B cell (primary cell): ENCODE measurements at regions not wholly inside any gene's neighbourhood (a gene's known extent, or its start where the extent isn't known, plus 50 kb on each side); places are given as distances from the start of the nearest gene placed in this dataset.

Source experiments
- ATAC-seq: fragments of 200-7000 bp; cut with Tn5 transposase; one replicate; pipeline ENCODE4 v1.10.0; 2021; ENCODE audit warnings: low read depth, mild to moderate bottlenecking, moderate number of reproducible peaks, moderate library complexity
- CTCF ChIA-PET: fragments of 350-600 bp; sonication (Branson Sonifier 250); formaldehyde crosslinking; loops from one replicate; lab custom pipeline; 2021; ENCODE audit warnings: antibody characterized with exemption, inconsistent platforms; lab: Charles Lee
- POLR2A ChIA-PET: fragments of 350-600 bp; sonication (Branson Sonifier 250); formaldehyde crosslinking; loops from one replicate; lab custom pipeline; 2021; ENCODE audit warnings: antibody characterized with exemption; lab: Charles Lee
- DNase-seq: peaks from one replicate; pipeline ENCODE4 v3.0.0; 2013
- H2AFZ ChIP-seq: 2 replicates; pipeline ENCODE4 v1.6.1; 2012; ENCODE audit warnings: mild to moderate bottlenecking, low read depth, low read length; ENCODE audit not compliant: insufficient read depth, poor library complexity, severe bottlenecking
- H3K27ac ChIP-seq, 2 donors: 1 replicate in 1 of 2; 2 replicates in 1 of 2; pipeline ENCODE4 v1.5.1; 2012 to 2013; ENCODE audit warnings: low read length in 2 of 2, mild to moderate bottlenecking in 2 of 2, moderate library complexity in 1 of 2
- H3K27me3 ChIP-seq, 4 experiments: fragments of 200-600 bp in 1 of 4; sonication (generic) in 1 of 4; replicated peaks in 1 of 4; 1 replicate in 2 of 4; 2 replicates in 2 of 4; pipeline versions ENCODE4 v1.6.1 to v1.7.0; 2013 to 2016; ENCODE audit warnings: low read length in 3 of 4, mild to moderate bottlenecking in 2 of 4, mixed read lengths in 1 of 4, moderate library complexity in 1 of 4; ENCODE audit not compliant: insufficient read depth in 4 of 4, control insufficient read depth in 3 of 4; ENCODE audit errors: control extremely low read depth in 1 of 4
- H3K36me3 ChIP-seq, 2 experiments: replicated peaks in 1 of 2; 1 replicate in 1 of 2; 2 replicates in 1 of 2; pipeline versions ENCODE4 v1.6.1 to v1.7.1; 2013; ENCODE audit warnings: low read length in 1 of 2; ENCODE audit not compliant: insufficient read depth in 2 of 2, control insufficient read depth in 1 of 2; ENCODE audit errors: control extremely low read depth in 1 of 2, extremely low read depth in 1 of 2
- H3K4me1 ChIP-seq, 2 donors: fragments of 200-600 bp in 1 of 2; sonication (generic) in 1 of 2; 1 replicate in 1 of 2; 2 replicates in 1 of 2; pipeline versions ENCODE4 v1.5.1 to v1.6.1; 2013 to 2017; ENCODE audit warnings: low read length in 2 of 2; ENCODE audit not compliant: control insufficient read depth in 2 of 2, insufficient read depth in 2 of 2
- H3K4me2 ChIP-seq: replicated peaks from 2 replicates; pipeline ENCODE3; 2012; ENCODE audit warnings: mild to moderate bottlenecking, low read depth, low read length; ENCODE audit not compliant: poor library complexity, severe bottlenecking
- H3K4me3 ChIP-seq, 5 experiments: fragments of 200-600 bp in 1 of 5; sonication (generic) in 1 of 5; 1 replicate in 3 of 5; 2 replicates in 2 of 5; pipeline versions ENCODE4 v1.5.1 to v1.7.0; 2011 to 2016; ENCODE audit warnings: low read length in 4 of 5, mild to moderate bottlenecking in 4 of 5, low read depth in 2 of 5, control low read depth in 1 of 5, moderate library complexity in 1 of 5; ENCODE audit not compliant: insufficient read depth in 1 of 5; ENCODE audit errors: control extremely low read depth in 1 of 5, extremely low read depth in 1 of 5
- H3K79me2 ChIP-seq: fragments of 200-600 bp; sonication (generic); one replicate; pipeline ENCODE4 v1.6.0; 2016; ENCODE audit warnings: low read length; ENCODE audit not compliant: control insufficient read depth, insufficient read depth
- H3K9ac ChIP-seq: fragments of 200-600 bp; sonication (generic); 2 replicates; pipeline ENCODE4 v1.6.1; 2017; ENCODE audit warnings: mild to moderate bottlenecking, low read length, moderate library complexity
- H3K9me3 ChIP-seq, 3 donors: one replicate each; pipeline versions ENCODE4 v1.6.1 to v1.7.1; 2013; ENCODE audit warnings: low read length in 2 of 3; ENCODE audit not compliant: control insufficient read depth in 2 of 3, insufficient read depth in 1 of 3; ENCODE audit errors: control extremely low read depth in 1 of 3
- H4K20me1 ChIP-seq: 2 replicates; pipeline ENCODE4 v1.6.0; 2012; ENCODE audit warnings: mild to moderate bottlenecking, low read length; ENCODE audit not compliant: insufficient read depth, control insufficient read depth, poor library complexity, severe bottlenecking
- H3K27ac Mint-ChIP-seq: one replicate; pipeline ENCODE4 v1.8.0; 2021; ENCODE audit warnings: mixed read lengths
- H3K27me3 Mint-ChIP-seq: one replicate; pipeline ENCODE4 v1.8.0; 2021; ENCODE audit warnings: mixed read lengths
- H3K4me1 Mint-ChIP-seq: one replicate; pipeline ENCODE4 v1.8.0; 2021; ENCODE audit warnings: mixed read lengths
- H3K4me3 Mint-ChIP-seq: one replicate; pipeline ENCODE4 v1.8.0; 2021; ENCODE audit warnings: mixed read lengths
- H3K9me3 Mint-ChIP-seq: one replicate; pipeline ENCODE4 v1.8.0; 2022; ENCODE audit warnings: mixed read lengths; ENCODE audit not compliant: insufficient read depth
- EZH2 ChIP-seq: IDR thresholded peaks from 2 replicates; pipeline ENCODE4 v1.6.1; 2012; ENCODE audit warnings: borderline replicate concordance, low read depth, mild to moderate bottlenecking, moderate library complexity, low read length; ENCODE audit not compliant: insufficient read depth, poor library complexity, severe bottlenecking
- WGBS: methylation state at CpG from one replicate; pipeline ENCODE4 v1.1.5; 2013; ENCODE audit warnings: missing lambda C conversion rate; ENCODE audit not compliant: insufficient coverage; 5-methylcytosine and 5-hydroxymethylcytosine counted together
- intact Hi-C: fragments of 100-400 bp; cut with micrococcal nuclease; formaldehyde crosslinking; loops from one replicate; pipeline ENCODE4 v1.10.0; 2022
- TF ChIP-seq, protein P1 (sequence below): fragments of 200-600 bp; IDR thresholded peaks from one replicate; pipeline ENCODE4 v1.8.0; 2022; ENCODE audit warnings: antibody characterized with exemption, mild to moderate bottlenecking

DNA sequence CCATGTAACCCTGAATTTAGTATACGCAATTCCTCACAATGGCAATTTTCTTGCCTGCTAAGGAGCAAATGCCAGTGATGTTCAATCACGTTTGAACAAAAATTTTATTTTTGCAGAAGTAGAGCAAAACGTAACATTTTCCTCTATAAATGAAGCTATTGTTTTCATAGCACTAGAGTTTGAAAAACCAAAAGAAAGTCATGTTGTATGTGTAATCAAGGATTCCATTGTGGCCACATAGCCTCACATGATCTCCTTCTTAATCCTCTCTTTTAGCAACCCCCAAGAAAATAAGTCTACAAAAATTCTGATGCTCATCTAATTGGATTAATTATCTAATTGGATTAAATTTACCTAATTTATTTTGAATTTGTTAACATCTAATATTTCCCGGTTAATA lies 1217.4 kb upstream of the FLRT2 start:
- ATAC-seq (no peak), DNase-seq (no peak)
- intact Hi-C loops = no loop called here
- Histone ChIP-seq H3K36me3 (no peaks in the 10 kb centered on the region), H3K4me2 (no peak overlapping the region), H3K4me3 (no peak overlapping the region), H3K27me3 (no peaks in the 10 kb centered on the region), H4K20me1 (no peaks in the 10 kb centered on the region), H3K9me3 (peaks cover 4 to 16% (median 5%) of the 10 kb centered on the region in 3 donors), H3K4me1 (no peaks in the 10 kb centered on the region), H3K79me2 (no peaks in the 10 kb centered on the region), H3K9ac (no peak overlapping the region), H3K27ac (no peak overlapping the region), H2AFZ (no peak overlapping the region)
- WGBS = 100% methylated on average over 1 of the region's 4 CpGs
- no peak overlapping the region for H3K27ac Mint-ChIP-seq
- no peaks in the 10 kb centered on the region for H3K27me3 Mint-ChIP-seq
- peaks cover 10% of the 10 kb centered on the region for H3K9me3 Mint-ChIP-seq
- no peaks in the 10 kb centered on the region for H3K4me1 Mint-ChIP-seq
- H3K4me3 Mint-ChIP-seq = no peak overlapping the region
- CTCF ChIA-PET = no interaction called here
- no peak for TF ChIP-seq EZH2
- TF ChIP-seq, protein P1, sequence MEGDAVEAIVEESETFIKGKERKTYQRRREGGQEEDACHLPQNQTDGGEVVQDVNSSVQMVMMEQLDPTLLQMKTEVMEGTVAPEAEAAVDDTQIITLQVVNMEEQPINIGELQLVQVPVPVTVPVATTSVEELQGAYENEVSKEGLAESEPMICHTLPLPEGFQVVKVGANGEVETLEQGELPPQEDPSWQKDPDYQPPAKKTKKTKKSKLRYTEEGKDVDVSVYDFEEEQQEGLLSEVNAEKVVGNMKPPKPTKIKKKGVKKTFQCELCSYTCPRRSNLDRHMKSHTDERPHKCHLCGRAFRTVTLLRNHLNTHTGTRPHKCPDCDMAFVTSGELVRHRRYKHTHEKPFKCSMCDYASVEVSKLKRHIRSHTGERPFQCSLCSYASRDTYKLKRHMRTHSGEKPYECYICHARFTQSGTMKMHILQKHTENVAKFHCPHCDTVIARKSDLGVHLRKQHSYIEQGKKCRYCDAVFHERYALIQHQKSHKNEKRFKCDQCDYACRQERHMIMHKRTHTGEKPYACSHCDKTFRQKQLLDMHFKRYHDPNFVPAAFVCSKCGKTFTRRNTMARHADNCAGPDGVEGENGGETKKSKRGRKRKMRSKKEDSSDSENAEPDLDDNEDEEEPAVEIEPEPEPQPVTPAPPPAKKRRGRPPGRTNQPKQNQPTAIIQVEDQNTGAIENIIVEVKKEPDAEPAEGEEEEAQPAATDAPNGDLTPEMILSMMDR = no peak
- POLR2A ChIA-PET = no interaction called here

DNA sequence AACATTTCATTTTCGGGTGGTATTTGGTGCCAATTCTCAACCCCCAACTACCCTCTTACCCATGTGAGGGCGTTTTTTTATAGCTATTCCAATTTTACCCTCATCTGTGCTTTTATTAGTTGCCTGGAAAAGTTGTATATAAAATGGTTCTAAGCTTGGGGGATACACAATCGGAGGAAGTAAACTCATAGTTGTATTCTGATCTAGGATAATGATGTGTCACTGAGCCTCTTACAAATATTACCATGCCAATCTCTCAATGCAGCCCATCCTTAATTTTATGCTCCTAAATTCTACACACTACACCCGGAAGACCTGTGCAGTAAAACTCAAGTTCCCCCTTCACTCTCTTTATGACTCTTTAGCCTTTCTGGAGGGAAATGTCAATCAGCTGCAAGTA lies 1206.5 kb upstream of the FLRT2 start:
- Histone ChIP-seq H3K9ac (no peak overlapping the region), H3K9me3 (peaks cover 0 to 4% (median 0%) of the 10 kb centered on the region in 3 donors), H3K36me3 (no peaks in the 10 kb centered on the region), H2AFZ (no peak overlapping the region), H3K4me2 (no peak overlapping the region), H3K27ac (no peak overlapping the region), H4K20me1 (no peaks in the 10 kb centered on the region), H3K27me3 (no peaks in the 10 kb centered on the region), H3K4me1 (no peaks in the 10 kb centered on the region), H3K4me3 (no peak overlapping the region), H3K79me2 (no peaks in the 10 kb centered on the region)
- Mint-ChIP-seq H3K27me3 (no peaks in the 10 kb centered on the region), H3K4me1 (no peaks in the 10 kb centered on the region), H3K9me3 (peaks cover 5% of the 10 kb centered on the region), H3K4me3 (no peak overlapping the region), H3K27ac (no peak overlapping the region)
- TF ChIP-seq, protein P1 = no peak
- no peak for TF ChIP-seq EZH2
- intact Hi-C loops = no loop called here
- DNase-seq = no peak
- no CpG with 5 or more reads among the region's 4 CpGs for WGBS
- CTCF ChIA-PET = no interaction called here
- no peak for ATAC-seq
- POLR2A ChIA-PET = no interaction called here
